Stimulated activated naive CD4-positive, alpha-beta T cell (primary cell): ENCODE measurements at regions not wholly inside any gene's neighbourhood (a gene's known extent, or its start where the extent isn't known, plus 50 kb on each side); places are given as distances from the start of the nearest gene placed in this dataset.
"Not testable (repeated sequence)": the region's sequence is repeated elsewhere in the genome, so short reads cannot be mapped to it uniquely, and the experiment has no call there.

Experiments
- DNase-seq, 6 experiments: peaks; one replicate each; lab custom pipeline; 2025; lab: John Stamatoyannopoulos, UW

DNA sequence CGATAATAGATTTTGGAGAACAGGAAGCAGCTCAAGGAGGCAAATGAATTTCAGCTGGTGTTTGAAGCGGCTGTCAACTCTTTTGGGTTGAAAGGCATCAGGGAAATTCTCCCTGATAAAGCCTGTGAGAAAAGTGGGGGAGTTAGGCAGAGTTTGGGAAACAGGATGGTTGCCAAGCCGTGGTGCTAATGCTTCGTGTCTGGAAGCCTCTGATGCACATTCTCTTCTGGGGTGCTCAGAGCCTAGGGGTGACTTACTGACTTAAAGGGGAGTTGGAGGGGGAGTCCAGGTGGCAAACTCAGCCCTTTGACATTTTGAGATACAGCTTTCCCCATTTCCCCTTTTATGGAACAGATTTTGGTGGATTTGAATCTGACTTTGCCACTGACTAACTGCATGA, 202.5 kb upstream of the CLINT1 start:
- no peak for DNase-seq

DNA sequence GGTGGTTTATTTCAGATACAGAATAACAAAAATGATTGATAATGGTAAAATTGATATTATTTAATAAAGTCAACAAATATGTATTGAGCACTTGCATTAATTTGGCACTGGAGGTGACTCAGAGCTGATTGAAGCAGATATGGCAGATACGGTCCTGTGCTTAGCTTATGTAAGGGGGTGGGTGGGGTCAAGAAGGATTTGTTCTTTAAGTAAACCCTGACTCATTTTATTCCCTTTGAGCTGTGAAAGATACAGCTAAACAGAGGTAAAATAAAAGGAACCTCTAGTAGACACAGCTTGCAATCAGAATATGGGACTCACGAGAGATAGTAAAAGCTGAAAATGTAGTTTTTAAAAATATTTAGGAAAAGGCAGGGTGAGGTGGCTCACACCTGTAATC, 201.3 kb upstream of the CLINT1 start:
- no peak for DNase-seq

DNA sequence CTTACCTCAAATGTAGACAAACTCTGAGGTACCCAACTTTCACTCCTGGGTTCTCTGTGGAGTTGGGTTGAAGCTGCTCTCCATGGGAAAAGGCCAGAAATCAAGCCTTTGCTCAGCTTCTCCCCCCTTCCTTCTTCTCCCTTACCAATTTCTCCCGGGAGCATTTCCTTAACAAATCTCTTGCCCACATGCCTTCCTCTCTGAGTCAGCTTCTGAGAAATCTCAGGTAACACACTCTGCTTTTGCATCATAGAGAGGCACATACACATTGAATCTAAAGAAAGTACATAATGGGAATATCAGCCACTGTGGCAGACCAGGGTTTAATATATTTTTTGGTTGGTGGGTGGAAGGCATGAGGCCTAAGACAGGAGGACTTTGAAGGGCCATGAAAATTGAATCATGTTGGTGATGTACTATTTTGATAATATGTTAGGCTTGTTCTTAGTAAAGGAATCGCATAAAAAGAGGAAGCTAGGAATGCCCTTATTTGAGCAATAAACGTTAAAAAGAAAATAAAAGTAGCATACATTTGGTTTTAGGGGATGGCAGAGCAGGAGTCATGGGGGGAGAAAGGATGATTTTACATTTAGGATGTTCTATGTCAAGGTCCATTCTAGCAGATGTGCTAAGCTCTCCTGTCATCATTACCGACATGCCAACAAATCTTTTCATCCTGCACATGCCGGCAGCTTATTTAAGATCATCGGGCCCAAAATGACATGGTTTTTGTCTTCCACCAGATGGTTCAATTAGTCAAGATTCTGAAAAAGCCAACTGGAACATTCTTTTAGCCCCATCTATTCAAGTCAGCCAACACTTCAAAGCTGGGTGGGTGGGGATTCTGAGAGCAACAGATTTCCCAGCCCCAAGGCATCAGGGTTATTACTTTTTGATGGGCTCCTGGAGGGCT, 199.5 kb upstream of the CLINT1 start:
- no peak for DNase-seq

DNA sequence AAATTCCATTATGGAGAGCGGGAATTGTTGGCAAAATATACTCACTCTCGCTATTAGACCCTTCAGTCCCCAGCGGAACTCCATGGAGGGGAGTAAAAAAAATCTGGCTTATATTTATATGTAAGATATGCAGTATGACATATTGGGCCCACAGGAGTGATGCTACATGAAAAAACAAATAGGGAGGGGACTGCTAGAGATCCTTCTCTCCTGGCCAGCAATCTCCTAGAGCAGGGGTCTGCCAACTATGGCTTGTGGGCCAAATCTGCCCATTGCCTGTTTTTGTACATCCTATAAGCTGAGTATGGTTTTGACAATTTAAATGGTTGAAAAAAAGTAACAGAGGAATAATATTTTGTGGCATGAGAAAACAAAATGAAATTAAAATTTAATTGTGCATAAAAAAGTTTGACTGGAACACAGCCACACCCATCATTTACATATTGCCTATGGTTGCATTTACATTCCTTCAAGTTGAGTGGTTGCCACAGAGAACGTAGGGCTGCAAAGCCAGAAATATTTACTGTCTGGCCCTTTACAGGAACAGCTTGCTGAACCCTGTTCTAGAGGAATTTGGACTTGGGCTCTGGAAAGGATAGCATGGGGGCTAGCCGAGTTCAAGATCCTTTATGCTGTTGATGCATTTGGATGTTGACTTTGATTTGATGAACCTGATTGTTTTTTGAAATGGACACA, 197.3 kb upstream of the CLINT1 start:
- DNase-seq, result no peak

DNA sequence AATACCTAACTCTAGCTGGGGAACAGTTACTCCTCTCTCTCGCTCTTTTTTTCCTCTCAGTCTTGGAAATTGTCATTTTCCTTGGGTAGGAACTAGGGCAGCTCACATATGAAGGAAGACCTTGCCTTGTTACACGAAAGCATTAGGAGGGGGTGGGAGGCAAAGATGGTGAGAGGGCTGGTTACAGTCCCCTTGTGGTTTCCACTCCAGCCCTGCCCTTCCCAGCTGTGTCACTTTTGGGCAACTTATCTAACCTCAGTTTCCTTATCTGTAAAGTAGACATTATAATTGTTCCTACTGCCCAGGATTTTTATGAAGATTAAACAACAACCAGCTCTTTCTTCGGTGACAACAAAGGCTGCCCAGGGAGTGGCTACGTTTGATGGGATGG, 196.2 kb upstream of the CLINT1 start:
- no peak for DNase-seq

DNA sequence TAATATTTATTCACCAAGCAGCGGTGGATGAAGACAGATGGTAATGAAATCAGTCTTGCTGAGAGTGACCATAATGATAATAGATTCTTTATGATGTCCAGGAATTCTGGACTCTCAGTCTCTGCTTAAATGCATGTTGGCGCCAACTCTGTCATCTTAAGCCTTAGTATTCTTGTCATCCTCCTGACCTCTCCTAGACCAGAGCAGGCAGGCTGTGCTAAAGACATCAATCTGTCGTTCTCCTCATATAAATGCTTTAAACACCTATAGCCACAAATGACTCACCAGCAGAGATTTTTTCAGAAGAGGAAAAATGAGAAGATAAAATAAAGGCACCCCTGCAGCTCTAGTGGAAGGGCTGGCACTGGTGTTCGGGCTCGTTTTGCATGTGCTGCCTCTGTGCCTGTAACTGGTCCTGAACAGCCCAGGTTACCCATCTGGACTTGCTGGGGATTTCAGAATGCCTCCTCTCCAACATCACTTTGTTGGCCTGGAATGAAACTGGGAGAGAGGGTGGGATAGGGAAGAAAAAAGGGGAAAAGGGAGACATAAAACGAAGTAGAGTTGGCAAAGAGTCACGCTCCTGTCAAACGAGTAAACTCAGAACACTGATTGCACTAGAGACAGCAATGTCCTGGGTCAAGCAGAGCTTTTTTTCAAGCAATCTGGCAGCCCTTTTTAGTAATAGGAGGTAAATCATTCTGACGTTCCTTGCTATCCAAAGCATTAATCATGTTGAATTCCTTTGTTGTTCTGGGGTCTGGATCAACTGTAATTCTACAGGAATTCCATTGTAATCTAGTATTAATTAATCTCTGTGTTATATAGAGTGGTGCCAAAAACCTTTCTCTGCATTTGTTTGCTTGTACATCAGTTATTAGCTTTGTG, 195.5 kb upstream of the CLINT1 start:
- no peak for DNase-seq

DNA sequence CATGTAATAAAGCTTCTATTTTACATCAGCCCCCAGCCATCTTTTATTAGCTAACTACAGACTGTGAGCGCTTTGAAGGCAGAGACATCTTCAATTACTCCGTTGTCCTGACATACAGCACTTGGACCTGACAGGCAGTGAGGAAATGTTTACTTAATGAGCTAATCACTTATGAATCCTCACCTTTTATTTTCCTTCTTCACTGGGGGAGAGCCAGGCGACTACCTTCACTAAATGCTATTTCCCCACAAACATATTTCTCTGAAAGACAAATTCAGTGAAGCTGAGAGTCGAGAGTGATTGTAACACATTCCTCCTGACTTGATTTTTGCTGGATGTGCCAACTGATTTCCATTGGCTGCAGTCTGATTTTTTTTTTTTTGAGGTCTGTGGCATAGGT, 192.1 kb upstream of the CLINT1 start:
- DNase-seq, result no peak

DNA sequence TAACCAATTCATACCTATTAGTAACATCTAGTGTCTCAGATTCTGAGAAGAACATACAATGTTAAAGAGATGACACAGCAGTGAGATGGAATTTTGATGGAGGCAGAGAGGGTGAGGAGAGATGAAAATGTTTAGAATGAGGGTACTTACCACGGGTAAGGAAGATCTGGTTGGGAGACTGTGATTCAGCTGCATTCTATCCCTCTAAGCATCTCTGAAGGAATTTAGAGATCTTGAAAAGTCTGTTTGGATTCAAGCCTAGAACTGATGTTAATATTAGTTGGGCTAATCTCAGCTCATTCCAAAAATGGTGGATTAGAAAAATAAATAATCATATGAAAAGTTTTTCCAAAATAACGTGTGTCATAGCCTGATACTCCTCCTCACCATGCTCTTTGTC, 191.5 kb upstream of the CLINT1 start:
- no peak for DNase-seq

DNA sequence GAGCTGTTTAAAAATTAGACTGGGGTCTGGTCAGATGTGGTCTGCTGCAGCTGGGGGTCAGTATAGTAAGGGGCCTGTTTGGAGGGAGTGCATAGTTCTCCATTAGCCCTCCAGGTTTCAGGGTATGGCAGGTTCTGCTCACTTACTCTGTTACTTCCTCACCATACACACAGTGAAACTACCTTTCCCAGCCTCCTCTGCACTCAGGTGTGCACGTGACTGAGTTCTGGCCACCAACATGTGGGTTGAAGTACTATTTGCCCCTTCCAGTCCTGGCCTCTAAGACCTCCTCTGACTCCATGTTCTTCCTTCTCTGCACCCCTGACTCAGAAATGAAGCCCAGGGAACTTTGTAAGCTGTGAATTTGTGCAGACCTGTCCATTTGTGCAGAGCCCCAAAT, 190.5 kb upstream of the CLINT1 start:
- DNase-seq, result no peak

DNA sequence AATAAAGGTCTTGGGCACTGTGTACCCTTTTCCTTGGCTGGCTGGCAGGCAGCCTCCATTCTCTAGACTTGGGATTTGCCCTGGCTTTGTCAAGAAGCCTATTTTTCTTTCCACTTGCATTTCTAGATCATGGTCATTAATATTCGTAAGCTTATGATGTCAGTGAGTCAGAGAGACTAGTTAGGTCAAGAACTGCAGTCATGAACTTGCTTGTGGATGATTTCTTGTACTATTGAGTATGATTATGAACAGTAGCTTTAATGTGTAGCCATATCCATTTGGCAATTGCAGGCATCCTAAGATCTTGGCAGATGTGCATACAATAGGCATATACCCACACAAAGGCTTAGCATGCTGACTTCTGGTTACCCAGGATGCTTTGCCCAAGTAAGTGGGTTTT, 186.8 kb upstream of the CLINT1 start:
- DNase-seq, result no peak

DNA sequence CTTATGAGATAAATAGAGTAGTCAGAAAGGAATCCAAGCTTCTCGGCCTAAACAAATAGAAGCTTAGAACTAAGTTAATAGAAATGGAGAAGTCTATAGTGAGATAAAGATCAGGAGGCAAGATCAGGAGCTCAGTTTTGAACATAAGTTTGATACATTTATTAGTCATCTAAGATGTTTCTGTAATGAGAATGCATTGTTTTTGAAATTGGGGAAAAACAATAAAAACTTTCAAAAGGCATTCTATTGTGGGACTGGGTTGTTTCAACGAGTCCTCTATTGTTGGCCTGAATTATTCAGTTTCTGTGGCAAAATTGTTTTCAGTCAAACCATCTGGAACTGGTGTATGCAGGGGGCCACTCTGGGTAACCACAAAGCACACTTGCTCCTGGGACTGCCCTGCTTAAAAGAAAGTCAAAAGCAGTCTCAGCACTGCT, 181.0 kb upstream of the CLINT1 start:
- no peak for DNase-seq

DNA sequence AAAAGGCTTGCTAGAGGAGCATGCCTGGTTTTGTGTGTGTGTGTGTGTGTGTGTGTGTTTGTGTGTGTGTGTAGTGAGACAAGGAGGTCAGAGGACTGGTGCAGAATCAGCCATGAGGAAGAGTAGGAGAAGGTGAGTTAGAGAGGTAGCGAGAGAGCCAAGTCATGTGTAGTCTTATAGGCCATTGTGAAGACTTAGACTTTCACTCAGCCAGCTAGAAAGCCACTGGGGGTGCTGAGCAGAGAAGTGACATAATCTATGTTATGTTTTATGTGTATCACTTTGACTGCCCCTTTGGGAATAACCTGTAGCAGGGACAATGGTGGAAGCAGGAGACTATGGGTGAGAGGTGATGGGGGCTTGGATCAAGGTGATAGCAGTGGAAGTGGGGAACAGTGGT, 180.5 kb upstream of the CLINT1 start:
- DNase-seq, result no peak

DNA sequence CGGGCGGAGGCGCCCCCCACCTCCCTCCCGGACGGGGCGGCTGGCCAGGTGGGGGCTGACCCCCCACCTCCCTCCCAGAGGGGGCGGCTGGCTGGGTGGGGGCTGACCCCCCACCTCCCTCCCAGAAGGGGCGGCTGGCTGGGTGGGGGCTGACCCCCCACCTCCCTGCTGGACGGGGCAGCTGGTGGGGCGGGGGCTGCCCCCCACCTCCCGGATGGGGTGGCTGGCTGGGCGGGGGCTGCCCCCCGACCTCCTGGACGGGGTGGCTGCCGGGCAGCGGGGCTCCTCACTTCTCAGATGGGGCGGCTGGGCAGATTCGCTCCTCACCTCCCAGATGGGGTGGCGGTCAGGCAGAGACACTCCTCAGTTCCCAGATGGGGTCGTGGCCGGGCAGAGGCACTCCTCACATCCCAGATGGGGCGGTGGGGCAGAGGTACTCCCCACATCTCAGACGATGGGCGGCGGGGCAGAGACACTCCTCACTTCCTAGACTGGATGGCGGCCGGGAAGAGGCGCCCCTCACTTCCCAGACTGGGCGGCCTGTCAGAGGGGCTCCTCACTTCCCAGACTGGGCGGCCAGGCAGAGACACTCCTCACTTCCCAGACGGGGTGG, 178.1 kb upstream of the CLINT1 start:
- DNase-seq, result not testable (repeated sequence)

DNA sequence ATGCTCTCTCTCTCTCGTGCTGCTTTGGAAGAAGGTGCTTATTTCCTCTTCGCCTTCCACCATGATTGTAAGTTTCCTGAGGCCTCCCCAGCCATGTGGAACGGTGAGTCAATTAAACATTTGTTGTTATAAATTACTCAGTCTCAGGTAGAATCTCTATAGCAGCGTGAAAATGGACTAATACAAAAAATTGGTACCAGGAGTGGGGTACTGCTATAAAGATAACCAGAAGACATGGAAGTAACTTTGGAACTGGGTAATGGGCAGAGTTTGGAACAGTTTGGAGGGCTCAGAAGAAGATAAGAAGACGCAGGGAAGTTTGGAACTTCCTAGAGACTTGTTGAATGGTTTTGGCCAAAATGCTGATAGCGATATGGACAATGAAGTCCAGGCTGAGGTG, 175.6 kb upstream of the CLINT1 start:
- DNase-seq, result not testable (repeated sequence)

DNA sequence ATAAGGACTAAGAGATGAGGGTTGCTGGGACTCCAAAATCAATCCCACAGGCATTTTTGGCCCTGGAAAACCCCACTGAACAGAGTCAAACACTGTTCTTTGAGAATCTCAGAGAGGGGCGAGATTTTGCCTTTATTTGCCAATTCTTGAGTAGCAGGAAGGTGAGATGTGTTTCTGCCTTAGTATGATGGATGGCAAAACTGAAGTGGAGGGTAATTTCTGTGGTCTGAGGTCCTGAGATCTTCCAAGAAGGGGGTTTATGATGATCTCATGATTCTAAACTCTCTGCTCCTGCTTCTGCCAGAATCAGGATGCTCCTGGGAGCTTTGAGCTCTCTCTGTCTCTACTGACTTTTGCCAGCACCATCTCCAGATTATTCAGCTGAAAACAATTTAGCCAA, 174.8 kb upstream of the CLINT1 start:
- DNase-seq, result no peak

DNA sequence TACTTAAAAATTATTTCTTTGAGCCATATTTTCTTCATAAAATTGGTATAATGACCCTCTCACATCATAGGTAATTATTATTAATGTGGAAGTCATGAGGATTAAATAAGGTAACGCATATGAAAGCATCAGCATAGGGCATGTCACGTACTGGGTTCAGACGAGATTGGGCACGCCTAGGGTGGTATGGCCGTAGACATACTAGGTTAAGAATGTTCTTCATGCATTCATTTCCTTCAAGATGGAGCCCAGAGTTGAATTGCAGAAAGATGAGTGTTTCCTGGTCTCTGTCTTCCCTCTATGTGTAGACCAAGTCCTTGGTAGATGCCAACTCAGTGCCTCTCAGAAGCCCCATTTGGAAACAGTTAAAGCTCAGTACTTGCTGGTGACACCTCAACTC, 174.1 kb upstream of the CLINT1 start:
- DNase-seq, result no peak

DNA sequence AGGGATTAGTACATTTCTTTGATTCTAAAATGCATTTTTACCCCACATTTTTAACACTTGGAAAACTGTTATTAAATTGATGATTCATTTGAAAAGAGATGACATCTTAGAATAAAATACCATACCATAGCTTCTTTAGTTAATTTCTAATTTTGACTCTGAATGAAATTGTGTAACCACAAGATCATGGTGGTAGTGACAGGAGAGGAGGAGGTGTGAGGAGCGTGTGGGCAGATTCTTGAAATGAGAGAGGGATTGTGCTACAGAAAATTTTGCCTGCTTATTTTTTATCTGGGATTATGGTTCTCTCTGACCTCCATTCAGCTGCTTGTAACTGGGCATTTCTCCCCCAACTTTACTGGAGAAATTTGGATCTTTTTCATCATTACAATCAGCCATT, 173.3 kb upstream of the CLINT1 start:
- no peak for DNase-seq

DNA sequence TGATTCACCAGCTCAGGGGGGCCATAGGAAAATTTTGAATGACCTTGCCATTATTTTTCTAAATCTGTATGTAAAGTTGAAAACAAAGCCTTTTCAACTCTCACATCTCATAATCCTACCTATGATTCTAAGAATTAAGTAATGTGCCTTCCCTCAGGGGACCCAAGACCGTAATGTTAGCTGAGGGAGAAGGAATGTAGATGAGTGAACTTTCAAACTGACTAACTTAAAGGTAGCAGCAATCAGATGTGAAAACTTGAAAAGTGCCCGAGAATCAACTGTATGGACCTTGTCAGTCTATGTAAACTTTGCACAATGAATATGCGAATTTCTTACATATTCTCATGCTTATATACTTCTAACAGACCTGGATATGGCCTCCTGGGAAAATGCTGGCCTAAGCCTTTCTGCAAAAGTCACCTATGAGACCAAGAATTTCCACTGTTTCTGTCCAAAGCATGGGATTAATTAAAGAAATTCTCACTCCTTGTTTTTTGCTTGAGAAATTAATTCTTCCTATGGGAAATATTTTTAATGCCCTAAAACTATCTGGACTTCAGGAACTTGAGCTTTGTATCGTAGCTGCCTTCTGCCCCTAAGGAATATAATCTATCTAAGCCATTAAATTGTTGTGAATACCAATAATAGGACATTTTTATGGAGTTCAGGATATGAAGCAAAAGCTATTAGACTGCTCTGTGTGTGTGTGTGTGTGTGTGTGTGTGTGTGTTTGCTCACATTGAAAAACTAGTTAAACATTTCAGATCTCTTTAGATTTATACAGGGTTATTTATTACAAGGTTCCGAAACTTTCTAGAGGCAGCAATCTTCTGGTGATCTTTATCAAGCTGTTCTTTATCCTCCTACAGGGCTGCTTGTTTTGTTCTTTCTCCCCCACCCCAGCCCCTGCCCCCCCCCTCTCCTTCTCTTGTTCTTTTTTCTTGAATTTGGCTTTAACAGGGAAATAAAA, 169.1 kb upstream of the CLINT1 start:
- DNase-seq, result no peak

DNA sequence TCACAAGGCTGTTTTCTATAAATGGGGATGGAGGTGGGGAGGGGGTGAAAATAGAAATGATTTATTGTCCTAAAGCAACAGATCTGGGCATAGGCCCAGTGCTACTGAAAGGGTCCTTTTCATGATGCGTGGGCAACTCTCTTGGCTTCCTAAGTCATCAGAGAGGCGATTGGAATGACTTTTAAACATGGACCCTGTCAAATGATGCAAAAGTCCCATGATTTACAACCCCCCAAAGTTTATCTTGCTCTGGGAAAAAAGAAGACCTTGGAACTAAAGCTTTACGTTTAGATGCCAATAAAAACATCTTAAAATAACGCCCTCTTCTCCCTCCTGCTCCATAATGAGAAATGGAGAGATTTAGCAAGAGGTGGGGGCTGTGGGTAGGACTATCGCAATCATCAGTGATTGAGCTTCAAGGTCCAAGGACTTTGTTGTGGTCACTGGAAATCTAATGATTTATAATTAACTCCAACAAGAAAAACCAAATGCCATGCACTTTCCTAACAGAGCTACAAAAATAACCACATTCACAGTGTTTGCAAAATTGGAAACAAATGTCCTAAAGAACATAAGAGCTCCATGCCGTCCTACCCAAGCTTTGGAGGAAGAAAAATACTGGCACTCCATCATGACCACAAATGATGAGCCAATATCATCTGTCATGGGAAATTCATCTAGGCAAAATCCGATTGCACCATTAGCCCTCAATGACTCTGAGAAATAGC, 167.5 kb upstream of the CLINT1 start:
- no peak for DNase-seq

DNA sequence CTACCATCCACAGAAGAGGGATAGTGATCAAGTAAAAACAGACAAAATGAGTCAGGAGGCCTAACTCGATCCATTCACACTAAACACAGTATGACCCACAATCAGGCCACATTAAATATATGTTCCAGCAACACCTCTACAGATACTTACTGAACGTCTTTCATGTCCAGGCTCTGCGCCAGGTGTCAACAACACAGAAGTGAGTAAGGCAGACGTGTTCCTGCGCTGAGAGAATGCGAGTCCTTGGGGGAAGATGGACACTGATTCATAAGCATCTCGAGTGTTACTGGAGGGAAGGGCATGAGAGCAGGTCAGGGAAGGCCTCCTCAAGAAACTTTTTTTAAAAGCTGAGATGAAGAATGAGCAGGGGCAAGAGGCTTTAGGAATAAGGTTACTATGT, 164.3 kb upstream of the CLINT1 start:
- no peak for DNase-seq
